Suprapubic skin (tissue), 3 donors: ENCODE measurements at regions not wholly inside any gene's neighbourhood (a gene's known extent, or its start where the extent isn't known, plus 50 kb on each side); places are given as distances from the start of the nearest gene placed in this dataset.

Experiments used
- EP300 ChIP-seq: sonication (generic); formaldehyde crosslinking; IDR thresholded peaks from one replicate; pipeline ENCODE4 v1.6.1; 2017; ENCODE audit warnings: antibody characterized with exemption
- TF ChIP-seq, protein P1 (sequence below), 2 donors: fragments of 200-600 bp in 1 of 2; fragments of 450-650 bp in 1 of 2; sonication (generic) in 1 of 2; IDR thresholded peaks; one replicate each; pipeline ENCODE4 v1.5.1; 2016 to 2019; ENCODE audit warnings: antibody characterized with exemption in 2 of 2, mild to moderate bottlenecking in 1 of 2, moderate library complexity in 1 of 2

DNA sequence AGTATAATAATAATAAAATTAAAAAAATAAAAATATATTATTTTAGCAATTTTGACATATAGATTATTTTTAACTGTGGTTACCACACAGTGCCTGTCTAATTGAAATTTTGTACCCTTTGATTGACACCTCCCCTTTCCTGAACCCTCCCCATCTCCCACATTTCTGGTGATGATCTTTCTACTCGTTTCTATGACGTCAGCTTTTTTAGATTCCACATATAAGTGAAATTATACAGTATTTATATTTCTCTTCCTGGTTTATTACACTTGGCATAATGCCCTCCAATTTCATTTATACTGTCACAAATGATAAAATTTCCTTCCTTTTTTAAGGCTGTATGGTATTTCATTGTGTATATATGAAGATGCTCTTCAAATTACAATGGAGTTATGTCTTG is 258.1 kb upstream of the PTCHD4 start:
- TF ChIP-seq, protein P1, sequence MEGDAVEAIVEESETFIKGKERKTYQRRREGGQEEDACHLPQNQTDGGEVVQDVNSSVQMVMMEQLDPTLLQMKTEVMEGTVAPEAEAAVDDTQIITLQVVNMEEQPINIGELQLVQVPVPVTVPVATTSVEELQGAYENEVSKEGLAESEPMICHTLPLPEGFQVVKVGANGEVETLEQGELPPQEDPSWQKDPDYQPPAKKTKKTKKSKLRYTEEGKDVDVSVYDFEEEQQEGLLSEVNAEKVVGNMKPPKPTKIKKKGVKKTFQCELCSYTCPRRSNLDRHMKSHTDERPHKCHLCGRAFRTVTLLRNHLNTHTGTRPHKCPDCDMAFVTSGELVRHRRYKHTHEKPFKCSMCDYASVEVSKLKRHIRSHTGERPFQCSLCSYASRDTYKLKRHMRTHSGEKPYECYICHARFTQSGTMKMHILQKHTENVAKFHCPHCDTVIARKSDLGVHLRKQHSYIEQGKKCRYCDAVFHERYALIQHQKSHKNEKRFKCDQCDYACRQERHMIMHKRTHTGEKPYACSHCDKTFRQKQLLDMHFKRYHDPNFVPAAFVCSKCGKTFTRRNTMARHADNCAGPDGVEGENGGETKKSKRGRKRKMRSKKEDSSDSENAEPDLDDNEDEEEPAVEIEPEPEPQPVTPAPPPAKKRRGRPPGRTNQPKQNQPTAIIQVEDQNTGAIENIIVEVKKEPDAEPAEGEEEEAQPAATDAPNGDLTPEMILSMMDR (IDR thresholded peaks at IDR 0.05) = no peak
- TF ChIP-seq EP300 = no peak
